ENCODE measurements at regions not wholly inside any gene's neighbourhood (a gene's known extent, or its start where the extent isn't known, plus 50 kb on each side); places are given as distances from the start of the nearest gene placed in this dataset.

- ChIA-PET CTCF (interaction anchor here (0.6 kb wide), 1 partner anchor 14 kb away, joined by 3 read pairs; no protein-coding TSS in a partner anchor), RAD21 (ENCODE audit: low non-redundant PET in 1 of 2, low total read pairs in 2 of 2, uncharacterized antibody in 2 of 2, unreplicated experiment in 2 of 2) (no interaction called here)
- TF ChIP-seq JUND (IDR thresholded peaks at IDR 0.05) (no peak), MAX (IDR thresholded peaks at IDR 0.05) (no peak), ELF1 (IDR thresholded peaks at IDR 0.05; ENCODE audit: borderline replicate concordance, low read depth) (no peak), POLR2A (IDR thresholded peaks at IDR 0.05; ENCODE audit: borderline replicate concordance, extremely low read depth, insufficient read depth, insufficient read length) (no peak), FOSL1 (IDR thresholded peaks at IDR 0.05; ENCODE audit: low read depth) (no peak), EGR1 (IDR thresholded peaks at IDR 0.05; ENCODE audit: low read depth) (no peak), POLR2AphosphoS5 (IDR thresholded peaks at IDR 0.05; ENCODE audit: low read depth, low read length) (no peak), ZFX (IDR thresholded peaks at IDR 0.05) (no peak), CEBPB (IDR thresholded peaks at IDR 0.05; ENCODE audit: low read depth) (no peak), REST (IDR thresholded peaks at IDR 0.05; ENCODE audit: low read depth) (no peak), EZH2phosphoT487 (IDR thresholded peaks at IDR 0.05; ENCODE audit: borderline replicate concordance) (no peak), EZH2 (IDR thresholded peaks at IDR 0.05) (no peak), SIN3A (IDR thresholded peaks at IDR 0.05; ENCODE audit: low read depth) (no peak), SRF (IDR thresholded peaks at IDR 0.05; ENCODE audit: low read depth) (no peak)
Measured at GRCh38 chr4:102444752-102445151, 56.4 kb upstream of the NFKB1 start.

More at GRCh38 chr4:102444752-102445151, 56.4 kb upstream of the NFKB1 start:
- Histone ChIP-seq H2AFZ (ENCODE audit: low read depth, low read length, poor library complexity, severe bottlenecking) (no peak overlapping the region), H3K36me3 (ENCODE audit: control insufficient read depth in 1 of 2, insufficient read depth in 2 of 2, low read length in 2 of 2) (no peaks in the 10 kb centered on the region), H3K27me3 (ENCODE audit: insufficient read depth, low read length) (no peaks in the 10 kb centered on the region), H3K9me3 (ENCODE audit: control insufficient read depth in 1 of 2, insufficient read depth in 1 of 2, low read depth in 1 of 2, low read length in 2 of 2) (no peaks in the 10 kb centered on the region), H3K4me2 (ENCODE audit: low read length) (no peak overlapping the region), H4K20me1 (ENCODE audit: insufficient read depth) (no peaks in the 10 kb centered on the region), H3K9ac (ENCODE audit: low read length) (no peak overlapping the region), H3K4me1 (ENCODE audit: control insufficient read depth in 1 of 2, insufficient read depth in 2 of 2, low read length in 2 of 2) (no peaks in the 10 kb centered on the region), H3K79me2 (ENCODE audit: insufficient read depth, low read length) (no peaks in the 10 kb centered on the region), H3K4me3 (replicated peaks in 1 of 2; ENCODE audit: low read depth in 1 of 2, low read length in 2 of 2) (no peak overlapping the region), H3K27ac (ENCODE audit: low read depth, low read length) (no peak overlapping the region), H3K9me2 (ENCODE audit: insufficient read depth) (no peaks in the 10 kb centered on the region)
- ATAC-seq: no peak
- POLR2A ChIA-PET: no interaction called here
- no TSS peak for BruUV-seq (replicated peaks)
- no peak for DNase-seq (ENCODE audit: low read depth, low spot score)
- intact Hi-C loops (cut with micrococcal nuclease): loop anchor here (5.0 kb wide), 2 partner anchors 178 to 383 kb away; partner anchors contain the start of gene UBE2D3
